ENCODE measurements at regions not wholly inside any gene's neighbourhood (a gene's known extent, or its start where the extent isn't known, plus 50 kb on each side); places are given as distances from the start of the nearest gene placed in this dataset.

GRCh38 chr2:22784566-22784965 is 600.4 kb upstream of the KLHL29 start:
- Histone ChIP-seq H3K27ac (no peak overlapping the region), H3K9ac (no peak overlapping the region), H3K9me3 (ENCODE audit: control insufficient read depth, low read length) (no peaks in the 10 kb centered on the region), H3K4me1 (no peaks in the 10 kb centered on the region), H3K27me3 (ENCODE audit: control insufficient read depth, insufficient read depth, low read length) (no peaks in the 10 kb centered on the region), H3K79me2 (no peaks in the 10 kb centered on the region), H3K4me3 (ENCODE audit: low read depth, low read length) (no peak overlapping the region), H3K4me2 (ENCODE audit: low read length) (no peak overlapping the region), H2AFZ (no peak overlapping the region), H3K36me3 (ENCODE audit: control insufficient read depth, insufficient read depth, low read length) (no peaks in the 10 kb centered on the region)
- no peak for TF ChIP-seq CTCF (IDR thresholded peaks at IDR 0.05)

DNA sequence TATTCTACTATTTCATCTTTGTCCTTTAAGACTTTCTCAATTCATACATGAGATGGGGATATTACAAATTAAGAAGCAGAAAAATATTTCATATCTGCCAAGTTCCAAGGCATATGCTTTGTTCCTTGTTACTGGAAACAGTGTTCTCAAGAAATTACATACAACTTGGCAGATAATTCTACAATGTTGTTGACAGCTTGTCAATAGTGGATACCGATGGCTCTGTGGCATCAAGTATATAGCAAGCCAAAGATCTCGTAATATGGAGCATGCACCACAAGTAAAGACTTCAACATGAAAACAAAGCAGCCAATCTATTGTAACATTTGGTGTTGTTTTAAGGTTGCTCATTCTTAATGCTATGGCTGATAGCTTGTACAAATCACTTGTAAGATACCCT is 598.2 kb upstream of the KLHL29 start:
- no peak for TF ChIP-seq CTCF (IDR thresholded peaks at IDR 0.05)
- H3K36me3 ChIP-seq (ENCODE audit: control insufficient read depth, insufficient read depth, low read length): no peaks in the 10 kb centered on the region
- no peak overlapping the region for H2AFZ ChIP-seq
- no peak overlapping the region for H3K4me3 ChIP-seq (ENCODE audit: low read depth, low read length)
- H3K27me3 ChIP-seq (ENCODE audit: control insufficient read depth, insufficient read depth, low read length): no peaks in the 10 kb centered on the region
- H3K9ac ChIP-seq: no peak overlapping the region
- H3K4me2 ChIP-seq (ENCODE audit: low read length): no peak overlapping the region
- no peaks in the 10 kb centered on the region for H3K9me3 ChIP-seq (ENCODE audit: control insufficient read depth, low read length)
- no peak overlapping the region for H3K27ac ChIP-seq
- H3K79me2 ChIP-seq: no peaks in the 10 kb centered on the region
- no peaks in the 10 kb centered on the region for H3K4me1 ChIP-seq

GRCh38 chr2:22787745-22788144 is 597.2 kb upstream of the KLHL29 start:
- Histone ChIP-seq H3K4me3 (ENCODE audit: low read depth, low read length) (no peak overlapping the region), H3K9me3 (ENCODE audit: control insufficient read depth, low read length) (no peaks in the 10 kb centered on the region), H3K36me3 (ENCODE audit: control insufficient read depth, insufficient read depth, low read length) (no peaks in the 10 kb centered on the region), H3K4me1 (no peaks in the 10 kb centered on the region), H3K9ac (no peak overlapping the region), H2AFZ (no peak overlapping the region), H3K27ac (no peak overlapping the region), H3K4me2 (ENCODE audit: low read length) (no peak overlapping the region), H3K79me2 (no peaks in the 10 kb centered on the region), H3K27me3 (ENCODE audit: control insufficient read depth, insufficient read depth, low read length) (no peaks in the 10 kb centered on the region)
- no peak for TF ChIP-seq CTCF (IDR thresholded peaks at IDR 0.05)

DNA sequence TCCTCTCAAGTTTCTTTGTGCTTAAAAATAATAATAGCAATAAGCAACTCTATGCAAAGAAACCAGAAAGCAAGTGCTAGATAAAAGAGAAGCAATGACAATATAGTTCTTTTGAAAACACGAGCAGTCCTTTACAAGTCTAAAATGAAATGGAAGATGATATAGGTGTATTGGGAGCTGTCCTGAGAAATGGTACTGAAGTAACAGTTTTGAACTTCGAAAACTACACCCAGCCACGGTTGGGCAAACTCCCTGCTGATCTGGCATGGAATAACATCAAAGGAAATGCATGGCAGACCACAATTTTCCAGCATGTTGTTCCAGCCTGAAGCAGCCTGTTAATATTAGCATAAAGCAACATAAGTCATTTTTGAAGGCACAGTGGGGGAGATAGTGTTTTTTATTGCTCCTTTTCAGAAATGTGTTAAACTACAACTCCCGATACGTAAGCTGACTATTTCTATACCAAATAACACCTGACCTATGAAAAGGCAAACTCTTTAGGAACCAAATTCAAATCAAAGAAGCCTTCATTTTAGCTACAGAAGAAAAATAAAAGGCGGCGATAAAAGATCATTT is 596.1 kb upstream of the KLHL29 start:
- Histone ChIP-seq H3K4me1 (no peaks in the 10 kb centered on the region), H3K4me2 (ENCODE audit: low read length) (no peak overlapping the region), H3K9me3 (ENCODE audit: control insufficient read depth, low read length) (no peaks in the 10 kb centered on the region), H3K9ac (no peak overlapping the region), H3K36me3 (ENCODE audit: control insufficient read depth, insufficient read depth, low read length) (no peaks in the 10 kb centered on the region), H3K79me2 (no peaks in the 10 kb centered on the region), H3K4me3 (ENCODE audit: low read depth, low read length) (no peak overlapping the region), H2AFZ (no peak overlapping the region), H3K27me3 (ENCODE audit: control insufficient read depth, insufficient read depth, low read length) (no peaks in the 10 kb centered on the region), H3K27ac (no peak overlapping the region)
- TF ChIP-seq CTCF (IDR thresholded peaks at IDR 0.05): no peak

- no peak for TF ChIP-seq CTCF (IDR thresholded peaks at IDR 0.05)
- no peak overlapping the region for H3K27ac ChIP-seq
- H3K4me1 ChIP-seq: peaks cover 6% of the 10 kb centered on the region
- no peak overlapping the region for H3K4me3 ChIP-seq (ENCODE audit: low read depth, low read length)
- no peak overlapping the region for H3K9ac ChIP-seq
- H3K9me3 ChIP-seq (ENCODE audit: control insufficient read depth, low read length): no peaks in the 10 kb centered on the region
- H3K79me2 ChIP-seq: no peaks in the 10 kb centered on the region
- no peaks in the 10 kb centered on the region for H3K36me3 ChIP-seq (ENCODE audit: control insufficient read depth, insufficient read depth, low read length)
- peak overlapping the region; percentile 5 for H2AFZ ChIP-seq
- peak overlapping the region; percentile 54 for H3K4me2 ChIP-seq (ENCODE audit: low read length)
- no peaks in the 10 kb centered on the region for H3K27me3 ChIP-seq (ENCODE audit: control insufficient read depth, insufficient read depth, low read length)
These were observed 589.6 kb upstream of the KLHL29 start for GRCh38 chr2:22795287-22795866.

Data from parathyroid adenoma (tissue), 2 donors.